HG02885 (cell line): ENCODE measurements at regions not wholly inside any gene's neighbourhood (a gene's known extent, or its start where the extent isn't known, plus 50 kb on each side); places are given as distances from the start of the nearest gene placed in this dataset.
"Not testable (repeated sequence)": the region's sequence is repeated elsewhere in the genome, so short reads cannot be mapped to it uniquely, and the experiment has no call there.

Source experiments
- ATAC-seq: cut with Tn5 transposase; IDR thresholded peaks from one replicate; pipeline ENCODE4 v1.9.1; 2021; ENCODE audit warnings: mild to moderate bottlenecking; ENCODE audit not compliant: unreplicated experiment, poor library complexity

GRCh38 chr22:22369219-22369963 is 124.8 kb downstream of the VPREB1 start:
- ATAC-seq: not testable (repeated sequence)

GRCh38 chr22:22369964-22370270 is 125.3 kb downstream of the VPREB1 start:
- ATAC-seq: no peak

DNA sequence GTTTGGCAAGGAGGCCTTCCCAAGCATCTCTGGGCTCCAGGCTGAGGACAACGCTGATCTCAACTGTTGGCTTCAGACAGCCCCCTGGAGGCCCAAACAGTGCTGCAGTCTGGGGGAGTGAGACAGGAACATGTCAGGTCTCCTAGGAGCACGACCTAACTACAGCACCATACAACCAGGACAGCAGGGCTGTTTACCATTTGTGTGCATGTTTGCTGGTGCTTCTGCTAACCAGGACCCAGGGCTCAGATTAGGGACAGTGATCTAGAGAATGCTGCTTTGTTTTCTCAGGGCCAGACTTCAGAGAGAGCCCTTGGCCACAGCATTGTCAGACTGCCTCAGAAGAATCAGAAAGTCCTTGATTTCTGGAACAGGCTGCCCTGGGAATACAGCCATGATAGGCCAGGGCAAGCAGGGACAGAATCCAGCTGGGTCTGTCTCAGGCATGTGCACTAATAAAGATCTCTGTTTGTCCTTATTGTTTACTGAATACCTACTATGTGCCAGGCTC is 126.5 kb downstream of the VPREB1 start:
- ATAC-seq: no peak

DNA sequence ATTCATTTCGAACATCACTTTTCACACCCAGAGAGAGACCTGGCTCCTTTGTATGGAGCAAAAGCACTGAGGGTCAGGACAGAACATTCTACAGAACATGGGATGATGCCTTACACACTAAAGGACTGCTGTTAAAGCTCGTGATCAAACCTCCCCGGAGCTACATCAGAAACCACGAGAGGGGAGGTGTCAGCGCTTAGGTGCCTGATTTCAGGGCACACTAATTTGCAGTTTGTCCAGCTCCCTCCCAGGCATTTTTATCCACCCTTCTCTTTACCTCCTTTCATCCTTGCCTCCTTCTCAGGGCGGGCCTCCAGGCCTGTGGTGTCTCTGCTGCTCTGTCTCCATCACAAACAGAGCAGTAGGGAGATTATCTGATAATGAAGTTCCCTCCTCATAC is 127.5 kb downstream of the VPREB1 start:
- no peak for ATAC-seq

GRCh38 chr22:22374163-22374562 is 129.6 kb downstream of the VPREB1 start:
- ATAC-seq: no peak

DNA sequence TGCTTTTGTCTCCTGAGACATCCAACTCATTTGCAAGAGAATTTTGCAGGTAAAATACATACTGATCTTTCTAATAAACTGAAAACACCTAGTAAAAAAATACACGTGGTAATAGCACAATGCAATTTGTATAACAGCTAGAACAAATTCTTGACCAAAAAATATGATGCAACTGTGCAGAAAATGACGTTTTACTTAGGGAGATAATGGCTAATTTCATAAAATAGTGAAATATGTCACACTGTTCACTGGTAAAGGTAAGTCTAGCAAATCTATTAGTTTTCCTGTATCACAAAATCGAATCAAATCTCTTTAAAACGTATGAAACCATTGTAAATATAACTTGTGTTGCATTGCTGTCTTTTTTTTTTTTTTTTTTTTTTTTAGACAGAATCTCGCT is 130.0 kb downstream of the VPREB1 start:
- no peak for ATAC-seq

DNA sequence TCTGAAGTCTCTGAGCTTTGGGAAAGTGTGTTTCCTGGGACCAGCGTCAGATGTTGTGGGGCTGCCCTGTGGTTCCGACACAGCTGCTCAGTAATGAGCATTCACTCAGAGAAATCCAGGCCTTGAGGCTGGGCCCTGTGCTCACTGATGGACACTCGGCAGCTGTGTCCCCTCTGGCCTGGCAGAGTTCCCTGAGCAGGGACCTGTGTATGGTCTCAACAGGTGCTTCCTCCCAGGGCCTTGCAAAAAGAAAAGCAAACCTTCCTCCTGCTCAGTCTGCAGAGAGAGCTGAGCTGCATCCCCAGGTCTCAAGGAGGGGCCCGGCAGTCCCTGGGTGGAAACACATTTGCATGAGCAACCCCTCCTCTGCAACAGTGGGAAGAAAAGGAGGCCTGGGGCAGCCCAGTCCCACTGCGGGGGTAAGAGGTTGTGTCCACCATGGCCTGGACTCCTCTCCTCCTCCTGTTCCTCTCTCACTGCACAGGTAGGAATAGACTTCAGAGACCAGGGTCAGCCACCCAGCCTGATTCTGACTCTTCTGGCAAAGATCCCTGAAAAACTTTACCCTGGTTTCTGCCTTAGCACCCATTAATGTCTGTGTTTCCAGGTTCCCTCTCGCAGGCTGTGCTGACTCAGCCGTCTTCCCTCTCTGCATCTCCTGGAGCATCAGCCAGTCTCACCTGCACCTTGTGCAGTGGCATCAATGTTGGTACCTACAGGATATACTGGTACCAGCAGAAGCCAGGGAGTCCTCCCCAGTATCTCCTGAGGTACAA is 131.2 kb downstream of the VPREB1 start:
- no peak for ATAC-seq

GRCh38 chr22:22376352-22376706 is 131.7 kb downstream of the VPREB1 start:
- no peak for ATAC-seq

DNA sequence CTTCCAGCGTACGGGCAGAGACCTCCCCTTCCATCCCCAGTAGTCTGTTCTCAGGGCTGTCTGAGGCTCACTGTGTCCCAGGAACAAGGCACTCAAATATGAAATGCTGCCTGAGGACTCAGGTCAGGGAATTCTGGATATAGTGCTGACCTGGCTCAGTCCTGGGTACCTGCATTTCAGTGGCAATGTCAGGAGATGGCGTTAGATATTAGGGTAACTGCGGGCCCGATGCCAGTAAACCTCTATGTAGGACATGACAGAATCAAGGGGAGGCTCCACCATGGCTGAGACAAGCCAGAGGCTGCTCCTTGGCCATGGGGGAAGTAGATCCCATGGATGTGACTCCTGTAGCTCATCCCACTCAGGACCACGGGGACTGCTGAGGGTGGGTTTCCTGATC is 131.7 kb downstream of the ZNF280B start:
- not testable (repeated sequence) for ATAC-seq

DNA sequence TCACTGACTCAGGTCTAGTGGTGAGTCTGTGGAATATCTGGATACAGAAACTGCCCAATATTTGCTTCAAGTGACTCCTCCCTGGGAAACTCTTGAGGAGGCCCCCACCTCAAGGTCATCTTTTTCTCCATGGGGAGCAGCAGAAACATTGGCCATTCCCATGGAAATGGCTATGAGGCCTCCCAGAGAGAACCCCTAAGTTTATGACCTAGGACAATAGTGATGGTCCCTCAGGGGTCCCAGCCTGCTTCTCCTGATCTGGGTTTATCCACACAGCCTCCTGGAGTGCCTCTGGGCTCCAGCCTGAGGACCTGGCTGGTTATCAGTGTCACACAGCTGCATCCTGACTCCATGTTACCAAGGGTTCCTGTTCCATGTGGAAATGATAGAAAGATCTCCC is 131.2 kb downstream of the ZNF280B start:
- no peak for ATAC-seq

DNA sequence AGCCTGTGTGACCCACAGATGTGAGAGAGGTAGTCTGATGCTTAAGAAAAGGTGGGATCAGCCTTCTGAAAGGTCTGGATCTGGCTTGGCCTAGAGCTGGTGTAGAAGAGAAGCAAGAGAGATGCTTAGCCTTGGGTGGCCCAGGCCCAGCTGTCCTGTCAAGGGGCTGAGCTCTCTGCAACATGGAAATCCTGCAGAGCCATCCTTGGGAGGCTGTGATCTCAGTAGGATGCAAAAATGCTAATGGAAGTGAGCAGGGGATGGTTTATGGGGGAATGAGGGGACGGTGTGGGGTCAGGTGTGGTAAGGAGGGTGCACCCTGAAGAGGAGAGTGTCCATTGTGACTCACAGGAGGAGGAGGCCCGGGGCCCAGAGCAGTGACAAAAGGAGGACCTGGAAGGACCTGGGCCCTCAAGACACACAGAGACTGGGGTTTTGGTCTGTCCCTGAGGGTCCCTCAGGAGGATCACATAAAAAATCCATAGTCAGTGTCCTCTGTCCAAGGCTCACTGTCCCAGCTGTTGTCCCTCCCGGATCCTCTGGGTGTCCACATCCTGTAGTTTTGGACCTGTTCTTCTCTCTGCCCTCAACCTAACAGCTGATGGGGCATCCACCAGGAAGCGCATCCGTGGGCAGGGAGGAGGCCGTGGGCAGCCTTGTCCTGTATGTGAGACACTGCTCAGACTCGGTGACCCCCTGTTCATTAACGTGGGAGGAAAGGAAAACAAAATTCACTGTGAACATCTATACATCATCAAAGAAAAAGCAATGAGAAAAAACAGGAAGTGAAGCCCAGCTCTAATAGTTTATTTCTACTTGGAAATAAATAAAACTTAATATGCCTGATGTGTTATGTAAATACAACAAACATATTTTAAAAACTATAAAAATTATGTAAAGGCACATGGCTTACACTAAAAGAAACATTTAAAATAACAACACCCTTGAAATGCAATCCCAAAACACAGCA is 129.8 kb downstream of the ZNF280B start:
- ATAC-seq: no peak

GRCh38 chr22:22380098-22381030 is 128.2 kb downstream of the ZNF280B start:
- ATAC-seq: no peak

DNA sequence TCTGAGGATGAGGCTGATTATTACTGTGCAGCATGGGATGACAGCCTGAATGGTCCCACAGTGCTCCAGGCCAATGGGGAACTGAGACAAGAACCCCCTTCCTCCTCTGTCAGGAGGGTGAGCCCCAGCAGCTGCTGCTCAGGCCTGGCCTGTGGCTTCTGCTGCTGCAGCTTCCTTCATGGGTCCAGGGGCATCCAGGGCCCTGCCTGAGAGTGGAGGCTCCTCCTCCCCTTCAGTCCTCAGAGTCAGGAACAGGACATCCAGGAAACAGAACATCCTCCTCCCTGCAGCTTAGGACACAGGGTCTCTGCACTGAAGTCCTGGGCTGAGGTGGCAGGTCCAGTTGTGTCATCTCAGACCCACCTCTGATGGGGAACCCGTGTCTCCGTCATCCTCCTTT is 127.2 kb downstream of the ZNF280B start:
- ATAC-seq: not testable (repeated sequence)

DNA sequence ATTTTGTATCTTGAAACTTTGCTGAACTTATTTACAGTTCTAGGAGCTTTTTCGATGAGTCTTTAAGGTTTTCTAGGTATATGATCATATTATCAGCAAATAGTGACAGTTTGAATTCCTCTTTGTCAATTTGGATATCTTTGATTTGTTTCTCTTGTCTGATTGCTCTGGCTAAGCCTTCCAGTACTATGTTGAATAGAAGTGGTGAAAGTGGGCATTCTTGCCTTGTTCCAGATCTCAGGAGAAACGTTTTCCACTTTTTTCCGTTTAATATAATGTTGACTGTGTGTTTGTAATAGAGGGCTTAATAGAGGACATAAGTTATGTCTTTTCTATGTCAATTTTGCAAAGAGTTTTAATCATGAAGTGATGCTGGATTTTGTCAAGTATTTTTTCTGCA is 124.3 kb downstream of the ZNF280B start:
- no peak for ATAC-seq

GRCh38 chr22:22384668-22385244 is 123.8 kb downstream of the ZNF280B start:
- ATAC-seq: no peak

DNA sequence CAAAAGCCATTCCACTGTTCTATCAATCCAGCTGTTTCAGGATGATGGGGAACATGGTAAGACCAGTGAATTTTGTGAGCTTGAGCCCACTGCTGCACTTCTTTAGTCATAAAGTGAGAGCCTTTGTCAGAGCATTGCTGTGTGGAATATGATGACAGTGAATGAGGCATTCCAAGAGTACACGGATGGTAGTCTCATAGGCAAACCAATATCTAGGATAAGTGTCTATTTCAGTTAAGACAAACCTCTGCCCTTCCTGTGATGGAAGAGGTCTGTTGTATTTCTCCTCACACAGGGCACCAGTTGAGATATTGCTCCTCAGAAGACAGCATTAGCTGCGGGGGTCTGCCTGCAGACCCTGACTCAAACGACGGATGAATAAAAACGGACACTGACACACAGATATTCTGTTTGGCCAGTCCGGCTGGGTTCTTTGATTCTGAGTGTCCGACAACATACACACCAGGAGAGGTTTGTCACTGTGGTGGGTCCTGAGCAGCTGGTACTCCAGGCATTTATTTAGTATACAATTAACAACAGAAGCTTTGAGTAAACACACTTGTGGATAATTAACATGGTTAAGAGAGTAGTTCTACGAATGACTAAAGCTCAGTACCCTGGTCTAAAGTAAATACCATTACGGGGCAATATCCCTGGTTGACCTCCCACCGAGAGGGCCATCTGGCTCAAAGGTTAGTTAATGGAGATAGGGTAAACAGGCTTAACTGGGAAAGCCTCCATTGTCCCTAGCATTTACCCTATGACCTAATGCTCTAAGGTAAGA is 121.7 kb downstream of the ZNF280B start:
- no peak for ATAC-seq

DNA sequence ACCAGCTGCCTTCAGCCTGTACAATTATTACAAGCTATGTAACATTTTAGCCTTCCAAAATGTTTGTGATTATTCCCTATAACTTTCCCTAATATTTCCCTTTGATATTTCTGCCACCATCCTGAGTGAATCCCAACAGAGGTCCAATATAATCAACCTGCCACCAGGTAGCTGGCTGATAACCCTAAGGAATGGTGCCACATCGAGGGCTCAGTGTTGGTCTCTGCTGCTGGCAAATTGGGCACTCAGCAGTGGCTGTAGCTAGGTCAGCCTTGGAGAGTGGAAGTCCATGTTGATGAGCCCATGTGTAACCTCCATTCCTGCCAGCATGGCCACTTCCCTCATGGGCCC is 121.2 kb downstream of the ZNF280B start:
- ATAC-seq: no peak

DNA sequence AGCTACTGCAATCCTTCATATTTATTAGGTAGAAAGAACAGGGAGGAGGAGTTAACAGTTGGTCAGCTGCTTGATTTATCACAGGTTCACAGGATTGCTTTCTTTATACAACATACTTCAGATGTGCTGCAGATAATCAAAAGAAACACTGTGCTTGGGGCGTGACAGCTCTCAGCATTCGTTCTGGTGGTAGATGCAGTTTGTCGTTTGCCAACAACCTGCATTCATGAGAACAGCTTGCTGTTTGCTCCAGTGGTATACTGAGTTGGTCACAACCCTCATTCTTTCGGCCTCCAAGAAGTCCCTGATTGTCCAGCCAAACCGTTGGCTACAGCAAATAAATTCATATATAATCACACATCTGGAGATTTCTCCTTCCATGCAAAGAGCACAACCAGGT is 120.5 kb downstream of the ZNF280B start:
- ATAC-seq: no peak

DNA sequence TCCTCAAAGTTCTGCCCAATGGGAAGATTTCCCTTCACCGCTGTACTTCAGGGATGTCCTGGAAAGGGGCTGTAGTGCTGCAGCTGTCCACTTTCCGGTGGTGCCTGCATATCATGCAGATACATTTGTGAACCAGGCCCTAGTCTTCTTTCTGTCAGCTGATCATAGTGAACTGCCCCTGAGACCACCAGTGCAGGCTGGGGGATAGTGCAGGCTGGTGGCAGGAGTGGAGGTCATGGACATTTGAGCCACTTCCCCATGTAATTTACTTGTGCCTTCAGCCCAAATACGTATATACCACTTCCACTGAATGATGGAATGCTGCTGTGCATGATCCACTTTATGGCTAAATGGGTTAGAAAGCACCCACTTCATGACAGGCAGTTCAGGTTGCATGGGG is 120.0 kb downstream of the ZNF280B start:
- no peak for ATAC-seq
